ENCODE measurements at regions not wholly inside any gene's neighbourhood (a gene's known extent, or its start where the extent isn't known, plus 50 kb on each side); places are given as distances from the start of the nearest gene placed in this dataset.

DNA sequence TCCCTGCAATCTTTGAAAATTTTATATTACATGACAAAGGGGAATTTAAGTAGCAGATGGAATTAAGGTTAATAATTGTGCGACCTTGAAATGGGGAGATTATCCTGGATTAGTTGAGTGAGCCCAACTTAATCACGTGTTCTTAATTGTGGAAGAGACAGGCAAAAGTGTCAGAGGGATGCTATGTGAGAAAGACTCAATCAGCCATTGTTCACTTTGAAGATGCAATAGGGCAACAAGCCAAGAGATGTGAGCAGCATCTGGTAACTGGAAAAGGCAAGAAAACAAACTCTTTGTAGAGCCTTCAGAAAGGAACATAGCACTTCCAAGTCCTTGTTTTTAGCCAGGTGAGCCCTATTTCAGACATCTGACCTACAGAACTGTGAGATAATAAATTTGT, 247.7 kb downstream of the SLITRK1 start:
- CTCF ChIA-PET: no interaction called here
- DNase-seq (no peak), ATAC-seq (ENCODE audit: low read depth) (no peak)
- no peaks in the 10 kb centered on the region for H3K27me3 Mint-ChIP-seq
- intact Hi-C loops (cut with micrococcal nuclease): no loop called here
- Histone ChIP-seq H3K4me2 (replicated peaks; ENCODE audit: low read depth, low read length, poor library complexity, severe bottlenecking) (no peak overlapping the region), H3K79me2 (ENCODE audit: control insufficient read depth, insufficient read depth, low read length) (no peaks in the 10 kb centered on the region), H3K27me3 (replicated peaks in 1 of 4; ENCODE audit: control extremely low read depth in 1 of 4, control insufficient read depth in 3 of 4, insufficient read depth in 4 of 4, low read length in 3 of 4) (no peaks in the 10 kb centered on the region), H2AFZ (ENCODE audit: insufficient read depth, low read depth, low read length, poor library complexity, severe bottlenecking) (no peak overlapping the region), H4K20me1 (ENCODE audit: control insufficient read depth, insufficient read depth, low read length, poor library complexity, severe bottlenecking) (no peaks in the 10 kb centered on the region), H3K4me1 (ENCODE audit: control insufficient read depth in 2 of 2, insufficient read depth in 2 of 2, low read length in 2 of 2) (no peaks in the 10 kb centered on the region), H3K4me3 (ENCODE audit: control extremely low read depth in 1 of 5, extremely low read depth in 1 of 5, insufficient read depth in 1 of 5, low read depth in 2 of 5, low read length in 4 of 5) (no peak overlapping the region), H3K9me3 (ENCODE audit: control extremely low read depth in 1 of 3, control insufficient read depth in 2 of 3, insufficient read depth in 1 of 3, low read length in 2 of 3) (peaks cover 0 to 6% (median 1%) of the 10 kb centered on the region in 3 donors), H3K9ac (ENCODE audit: low read length) (no peak overlapping the region), H3K27ac (ENCODE audit: low read length in 2 of 2) (no peak overlapping the region), H3K36me3 (replicated peaks in 1 of 2; ENCODE audit: control extremely low read depth in 1 of 2, control insufficient read depth in 1 of 2, extremely low read depth in 1 of 2, insufficient read depth in 2 of 2, low read length in 1 of 2) (no peaks in the 10 kb centered on the region)
- 75% methylated on average over 2 of the region's 2 CpGs for WGBS (ENCODE audit: insufficient coverage)
- no peak overlapping the region for H3K4me3 Mint-ChIP-seq
- TF ChIP-seq EZH2 (IDR thresholded peaks at IDR 0.05; ENCODE audit: borderline replicate concordance, insufficient read depth, low read depth, low read length, poor library complexity, severe bottlenecking): no peak
- TF ChIP-seq CTCF (IDR thresholded peaks at IDR 0.05): no peak
- no peaks in the 10 kb centered on the region for H3K4me1 Mint-ChIP-seq
- no peak overlapping the region for H3K27ac Mint-ChIP-seq
- POLR2A ChIA-PET: no interaction called here
- peaks cover 10% of the 10 kb centered on the region for H3K9me3 Mint-ChIP-seq (ENCODE audit: insufficient read depth)

GRCh38 chr13:83633746-83634145, 248.5 kb downstream of the SLITRK1 start:
- Mint-ChIP-seq H3K4me3 (no peak overlapping the region), H3K27ac (no peak overlapping the region), H3K9me3 (ENCODE audit: insufficient read depth) (peaks cover 7% of the 10 kb centered on the region), H3K4me1 (no peaks in the 10 kb centered on the region), H3K27me3 (no peaks in the 10 kb centered on the region)
- intact Hi-C loops (cut with micrococcal nuclease): no loop called here
- WGBS (ENCODE audit: insufficient coverage): 88% methylated on average over 1 of the region's 2 CpGs
- TF ChIP-seq CTCF (IDR thresholded peaks at IDR 0.05) (no peak), EZH2 (IDR thresholded peaks at IDR 0.05; ENCODE audit: borderline replicate concordance, insufficient read depth, low read depth, low read length, poor library complexity, severe bottlenecking) (no peak)
- ATAC-seq (ENCODE audit: low read depth): no peak
- Histone ChIP-seq H3K4me2 (replicated peaks; ENCODE audit: low read depth, low read length, poor library complexity, severe bottlenecking) (no peak overlapping the region), H3K79me2 (ENCODE audit: control insufficient read depth, insufficient read depth, low read length) (no peaks in the 10 kb centered on the region), H3K9ac (ENCODE audit: low read length) (no peak overlapping the region), H3K4me3 (ENCODE audit: control extremely low read depth in 1 of 5, extremely low read depth in 1 of 5, insufficient read depth in 1 of 5, low read depth in 2 of 5, low read length in 4 of 5) (no peak overlapping the region), H2AFZ (ENCODE audit: insufficient read depth, low read depth, low read length, poor library complexity, severe bottlenecking) (no peak overlapping the region), H3K27me3 (replicated peaks in 1 of 4; ENCODE audit: control extremely low read depth in 1 of 4, control insufficient read depth in 3 of 4, insufficient read depth in 4 of 4, low read length in 3 of 4) (no peaks in the 10 kb centered on the region), H3K9me3 (ENCODE audit: control extremely low read depth in 1 of 3, control insufficient read depth in 2 of 3, insufficient read depth in 1 of 3, low read length in 2 of 3) (peaks cover 0 to 13% (median 1%) of the 10 kb centered on the region in 3 donors), H3K36me3 (replicated peaks in 1 of 2; ENCODE audit: control extremely low read depth in 1 of 2, control insufficient read depth in 1 of 2, extremely low read depth in 1 of 2, insufficient read depth in 2 of 2, low read length in 1 of 2) (no peaks in the 10 kb centered on the region), H4K20me1 (ENCODE audit: control insufficient read depth, insufficient read depth, low read length, poor library complexity, severe bottlenecking) (no peaks in the 10 kb centered on the region), H3K27ac (ENCODE audit: low read length in 2 of 2) (no peak overlapping the region), H3K4me1 (ENCODE audit: control insufficient read depth in 2 of 2, insufficient read depth in 2 of 2, low read length in 2 of 2) (no peaks in the 10 kb centered on the region)
- POLR2A ChIA-PET: no interaction called here
- DNase-seq: no peak
- CTCF ChIA-PET: no interaction called here
